HFF-Myc (cell line): ENCODE measurements at regions not wholly inside any gene's neighbourhood (a gene's known extent, or its start where the extent isn't known, plus 50 kb on each side); places are given as distances from the start of the nearest gene placed in this dataset.

Source experiments
- DNase-seq: peaks from one replicate; pipeline ENCODE4 v3.0.0-alpha.2; 2011; ENCODE audit warnings: low read depth; ENCODE audit errors: extremely low read depth
- H3K4me3 ChIP-seq: replicated peaks from 2 replicates; pipeline ENCODE4 v1.5.1; 2011; ENCODE audit warnings: low read depth, mild to moderate bottlenecking, control low read depth, low read length
- CTCF ChIP-seq: IDR thresholded peaks from 2 replicates; pipeline ENCODE4 v1.5.1; 2012; ENCODE audit warnings: mild to moderate bottlenecking, low read depth, low read length, control low read depth; ENCODE audit errors: missing control alignments

- no peak for DNase-seq
- TF ChIP-seq CTCF = no peak
- H3K4me3 ChIP-seq = no peak overlapping the region
These were observed 690.0 kb downstream of the TRAM1L1 start for GRCh38 chr4:116395408-116395807.

- no peak overlapping the region for H3K4me3 ChIP-seq
- DNase-seq = no peak
- TF ChIP-seq CTCF = no peak
These were observed 694.4 kb downstream of the TRAM1L1 start for GRCh38 chr4:116391020-116391419.

- no peak for TF ChIP-seq CTCF
- no peak overlapping the region for H3K4me3 ChIP-seq
- no peak for DNase-seq
These were observed 696.2 kb downstream of the TRAM1L1 start for GRCh38 chr4:116389139-116389538.

GRCh38 chr4:116387937-116388474, 697.4 kb downstream of the TRAM1L1 start:
- no peak overlapping the region for H3K4me3 ChIP-seq
- no peak for DNase-seq
- no peak for TF ChIP-seq CTCF

GRCh38 chr4:116386856-116387255, 698.5 kb downstream of the TRAM1L1 start:
- TF ChIP-seq CTCF = no peak
- DNase-seq = no peak
- H3K4me3 ChIP-seq = no peak overlapping the region

- no peak overlapping the region for H3K4me3 ChIP-seq
- no peak for DNase-seq
- no peak for TF ChIP-seq CTCF
These were observed 699.8 kb downstream of the TRAM1L1 start for GRCh38 chr4:116385583-116385982.

GRCh38 chr4:116374815-116375214, 710.6 kb downstream of the TRAM1L1 start:
- H3K4me3 ChIP-seq = no peak overlapping the region
- no peak for TF ChIP-seq CTCF
- no peak for DNase-seq
